Right lobe of liver (tissue), 4 donors: ENCODE measurements at regions not wholly inside any gene's neighbourhood (a gene's known extent, or its start where the extent isn't known, plus 50 kb on each side); places are given as distances from the start of the nearest gene placed in this dataset.

Source experiments
- POLR2A ChIP-seq: fragments of 450-650 bp; IDR thresholded peaks from one replicate; pipeline ENCODE4 v1.6.1; 2017; ENCODE audit warnings: antibody characterized with exemption, mild to moderate bottlenecking
- TF ChIP-seq, protein P1 (sequence below), 4 donors: fragments of 200-600 bp in 3 of 4; fragments of 450-650 bp in 1 of 4; IDR thresholded peaks; one replicate each; pipeline versions ENCODE4 v1.5.1 to v1.8.0; 2016 to 2022; ENCODE audit warnings: antibody characterized with exemption in 4 of 4, mild to moderate bottlenecking in 2 of 4
- donor health status: DM: no; HTN: no; CAD: no.
- donor health status: DM: no; HTN: no; CAD: no.
- donor health status: DM: no; HTN: yes; CAD: no.

- TF ChIP-seq, protein P1, sequence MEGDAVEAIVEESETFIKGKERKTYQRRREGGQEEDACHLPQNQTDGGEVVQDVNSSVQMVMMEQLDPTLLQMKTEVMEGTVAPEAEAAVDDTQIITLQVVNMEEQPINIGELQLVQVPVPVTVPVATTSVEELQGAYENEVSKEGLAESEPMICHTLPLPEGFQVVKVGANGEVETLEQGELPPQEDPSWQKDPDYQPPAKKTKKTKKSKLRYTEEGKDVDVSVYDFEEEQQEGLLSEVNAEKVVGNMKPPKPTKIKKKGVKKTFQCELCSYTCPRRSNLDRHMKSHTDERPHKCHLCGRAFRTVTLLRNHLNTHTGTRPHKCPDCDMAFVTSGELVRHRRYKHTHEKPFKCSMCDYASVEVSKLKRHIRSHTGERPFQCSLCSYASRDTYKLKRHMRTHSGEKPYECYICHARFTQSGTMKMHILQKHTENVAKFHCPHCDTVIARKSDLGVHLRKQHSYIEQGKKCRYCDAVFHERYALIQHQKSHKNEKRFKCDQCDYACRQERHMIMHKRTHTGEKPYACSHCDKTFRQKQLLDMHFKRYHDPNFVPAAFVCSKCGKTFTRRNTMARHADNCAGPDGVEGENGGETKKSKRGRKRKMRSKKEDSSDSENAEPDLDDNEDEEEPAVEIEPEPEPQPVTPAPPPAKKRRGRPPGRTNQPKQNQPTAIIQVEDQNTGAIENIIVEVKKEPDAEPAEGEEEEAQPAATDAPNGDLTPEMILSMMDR (IDR thresholded peaks at IDR 0.05): no peak
- TF ChIP-seq POLR2A: no peak
These were observed 55.3 kb upstream of the SALL3 start for GRCh38 chr18:78924301-78924700.
